ENCODE measurements at regions not wholly inside any gene's neighbourhood (a gene's known extent, or its start where the extent isn't known, plus 50 kb on each side); places are given as distances from the start of the nearest gene placed in this dataset.

GRCh38 chr12:66052988-66053615 lies 77.4 kb downstream of the LLPH start:
- H3K9me3 ChIP-seq (ENCODE audit: low read length) = no peaks in the 10 kb centered on the region
- no peak overlapping the region for H3K4me3 ChIP-seq (replicated peaks in 1 of 3; ENCODE audit: insufficient read depth in 1 of 3, low read depth in 2 of 3, low read length in 3 of 3)
- H3K79me2 ChIP-seq (ENCODE audit: insufficient read depth, low read length) = no peaks in the 10 kb centered on the region
- POLR2A ChIA-PET = no interaction called here
- ATAC-seq (no peak), FAIRE-seq (no peak), DNase-seq (ENCODE audit: low spot score) (no peak)
- H3K4me2 ChIP-seq (ENCODE audit: low read depth, low read length) = no peak overlapping the region
- in situ Hi-C loops (cut with HindIII; ENCODE audit: extremely low pct_ligation_motif_present, low pct_unique_long_range_greater_than_20kb) = no loop called here
- intact Hi-C loops (cut with micrococcal nuclease; ENCODE audit: unreplicated experiment) = no loop called here
- no TSS peak for BruUV-seq (replicated peaks)
- no peaks in the 10 kb centered on the region for H4K20me1 ChIP-seq (ENCODE audit: insufficient read depth, low read length)
- H3K4me1 ChIP-seq (ENCODE audit: insufficient read depth, low read length) = peaks cover 62% of the 10 kb centered on the region
- no peak overlapping the region for H2AFZ ChIP-seq (ENCODE audit: low read length)
- no peaks in the 10 kb centered on the region for H3K27me3 ChIP-seq (ENCODE audit: control insufficient read depth in 1 of 2, insufficient read depth in 2 of 2, low read length in 2 of 2)
- WGBS (ENCODE audit: low lambda C conversion rate) = 100% methylated on average over 1 of the region's 1 CpG
- no peaks in the 10 kb centered on the region for H3K36me3 ChIP-seq (replicated peaks in 1 of 2; ENCODE audit: control insufficient read depth in 1 of 2, insufficient read depth in 2 of 2, low read length in 2 of 2)
- CTCF ChIA-PET (ENCODE audit: low intra/inter-chr PET ratio, low total read pairs) = no interaction called here
- H3K9ac ChIP-seq (ENCODE audit: insufficient read depth, low read depth, low read length) = no peak overlapping the region
- H3K27ac ChIP-seq (ENCODE audit: extremely low read length, insufficient read depth, low read length) = no peak overlapping the region
- TF ChIP-seq FOXJ3 (CRISPR knock-in tag; IDR thresholded peaks at IDR 0.05; ENCODE audit: borderline replicate concordance) = no peak
- TF ChIP-seq, protein P1, sequence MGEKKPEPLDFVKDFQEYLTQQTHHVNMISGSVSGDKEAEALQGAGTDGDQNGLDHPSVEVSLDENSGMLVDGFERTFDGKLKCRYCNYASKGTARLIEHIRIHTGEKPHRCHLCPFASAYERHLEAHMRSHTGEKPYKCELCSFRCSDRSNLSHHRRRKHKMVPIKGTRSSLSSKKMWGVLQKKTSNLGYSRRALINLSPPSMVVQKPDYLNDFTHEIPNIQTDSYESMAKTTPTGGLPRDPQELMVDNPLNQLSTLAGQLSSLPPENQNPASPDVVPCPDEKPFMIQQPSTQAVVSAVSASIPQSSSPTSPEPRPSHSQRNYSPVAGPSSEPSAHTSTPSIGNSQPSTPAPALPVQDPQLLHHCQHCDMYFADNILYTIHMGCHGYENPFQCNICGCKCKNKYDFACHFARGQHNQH (CRISPR knock-in tag; IDR thresholded peaks at IDR 0.05) = no peak
- TF ChIP-seq KDM6A (CRISPR knock-in tag; IDR thresholded peaks at IDR 0.05; ENCODE audit: low read depth) = no peak
- TF ChIP-seq, protein P2, sequence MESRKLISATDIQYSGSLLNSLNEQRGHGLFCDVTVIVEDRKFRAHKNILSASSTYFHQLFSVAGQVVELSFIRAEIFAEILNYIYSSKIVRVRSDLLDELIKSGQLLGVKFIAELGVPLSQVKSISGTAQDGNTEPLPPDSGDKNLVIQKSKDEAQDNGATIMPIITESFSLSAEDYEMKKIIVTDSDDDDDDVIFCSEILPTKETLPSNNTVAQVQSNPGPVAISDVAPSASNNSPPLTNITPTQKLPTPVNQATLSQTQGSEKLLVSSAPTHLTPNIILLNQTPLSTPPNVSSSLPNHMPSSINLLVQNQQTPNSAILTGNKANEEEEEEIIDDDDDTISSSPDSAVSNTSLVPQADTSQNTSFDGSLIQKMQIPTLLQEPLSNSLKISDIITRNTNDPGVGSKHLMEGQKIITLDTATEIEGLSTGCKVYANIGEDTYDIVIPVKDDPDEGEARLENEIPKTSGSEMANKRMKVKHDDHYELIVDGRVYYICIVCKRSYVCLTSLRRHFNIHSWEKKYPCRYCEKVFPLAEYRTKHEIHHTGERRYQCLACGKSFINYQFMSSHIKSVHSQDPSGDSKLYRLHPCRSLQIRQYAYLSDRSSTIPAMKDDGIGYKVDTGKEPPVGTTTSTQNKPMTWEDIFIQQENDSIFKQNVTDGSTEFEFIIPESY (CRISPR knock-in tag; IDR thresholded peaks at IDR 0.05) = no peak
- TF ChIP-seq ZNF773 (CRISPR knock-in tag; IDR thresholded peaks at IDR 0.05; ENCODE audit: borderline replicate concordance) = no peak
- TF ChIP-seq HINFP (CRISPR knock-in tag; IDR thresholded peaks at IDR 0.05; ENCODE audit: low read depth) = no peak
- no peak for TF ChIP-seq ZNF260 (CRISPR knock-in tag; IDR thresholded peaks at IDR 0.05; ENCODE audit: borderline replicate concordance, low read depth)
- no peak for TF ChIP-seq CBX2 (IDR thresholded peaks at IDR 0.05; ENCODE audit: low read depth, low read length)
- TF ChIP-seq CBX2 (CRISPR knock-in tag; IDR thresholded peaks at IDR 0.05; ENCODE audit: low read depth) = no peak
- no peak for TF ChIP-seq GATAD2A (CRISPR knock-in tag; IDR thresholded peaks at IDR 0.05)
- TF ChIP-seq ATAD3A (CRISPR knock-in tag; IDR thresholded peaks at IDR 0.05) = no peak
- TF ChIP-seq KLF16 (CRISPR knock-in tag; IDR thresholded peaks at IDR 0.05) = no peak
- no peak for TF ChIP-seq NCOR1 (IDR thresholded peaks at IDR 0.05; ENCODE audit: borderline replicate concordance, low read length)
- no peak for TF ChIP-seq ASH2L (IDR thresholded peaks at IDR 0.05; ENCODE audit: insufficient read length, low read depth, low read length)
- TF ChIP-seq KLF11 (CRISPR knock-in tag; IDR thresholded peaks at IDR 0.05) = no peak

Measured in HepG2 (cell line).